Islet of Langerhans (tissue), 1 donor: ENCODE measurements at regions not wholly inside any gene's neighbourhood (a gene's known extent, or its start where the extent isn't known, plus 50 kb on each side); places are given as distances from the start of the nearest gene placed in this dataset.

Experiments
- FAIRE-seq: peaks from one replicate; lab custom pipeline; 2011; peaks lifted over from hg19 to GRCh38; lab: Jason Lieb, UNC

GRCh38 chr3:178003756-178004155 lies 532.5 kb upstream of the KCNMB2 start:
- no peak for FAIRE-seq

- FAIRE-seq: no peak
These were observed 530.3 kb upstream of the KCNMB2 start for GRCh38 chr3:178005961-178006360.

- no peak for FAIRE-seq
These were observed 525.9 kb upstream of the KCNMB2 start for GRCh38 chr3:178010306-178010705.

GRCh38 chr3:178019645-178020044 lies 516.6 kb upstream of the KCNMB2 start:
- no peak for FAIRE-seq

- FAIRE-seq: no peak
These were observed 513.6 kb upstream of the KCNMB2 start for GRCh38 chr3:178022599-178022998.

GRCh38 chr3:178028933-178029332 lies 507.3 kb upstream of the KCNMB2 start:
- no peak for FAIRE-seq

- no peak for FAIRE-seq
These were observed 499.6 kb upstream of the KCNMB2 start for GRCh38 chr3:178036451-178037144.

- FAIRE-seq: no peak
These were observed 494.3 kb upstream of the KCNMB2 start for GRCh38 chr3:178041931-178042330.

GRCh38 chr3:178042376-178042775 lies 493.9 kb upstream of the KCNMB2 start:
- FAIRE-seq: no peak

GRCh38 chr3:178043084-178043483 lies 493.2 kb upstream of the KCNMB2 start:
- FAIRE-seq: no peak

GRCh38 chr3:178044320-178044719 lies 491.9 kb upstream of the KCNMB2 start:
- no peak for FAIRE-seq

GRCh38 chr3:178047496-178047895 lies 488.7 kb upstream of the KCNMB2 start:
- no peak for FAIRE-seq

GRCh38 chr3:178048768-178049167 lies 487.5 kb upstream of the KCNMB2 start:
- no peak for FAIRE-seq

- no peak for FAIRE-seq
These were observed 481.8 kb upstream of the KCNMB2 start for GRCh38 chr3:178054471-178054870.

GRCh38 chr3:178055939-178056338 lies 480.3 kb upstream of the KCNMB2 start:
- no peak for FAIRE-seq

GRCh38 chr3:178056868-178057267 lies 479.4 kb upstream of the KCNMB2 start:
- FAIRE-seq: no peak

- peak; percentile 17 for FAIRE-seq
These were observed 477.6 kb upstream of the KCNMB2 start for GRCh38 chr3:178058629-178059028.

- FAIRE-seq: no peak
These were observed 477.1 kb upstream of the KCNMB2 start for GRCh38 chr3:178059119-178059518.

GRCh38 chr3:178059836-178060235 lies 476.4 kb upstream of the KCNMB2 start:
- FAIRE-seq: no peak

GRCh38 chr3:178060407-178060806 lies 475.8 kb upstream of the KCNMB2 start:
- FAIRE-seq: peak; percentile 56

GRCh38 chr3:178062126-178062525 lies 474.1 kb upstream of the KCNMB2 start:
- FAIRE-seq: no peak

GRCh38 chr3:178063461-178063860 lies 472.8 kb upstream of the KCNMB2 start:
- FAIRE-seq: no peak

- FAIRE-seq: no peak
These were observed 468.5 kb upstream of the KCNMB2 start for GRCh38 chr3:178067721-178068120.
